H1 (cell line): ENCODE measurements at regions not wholly inside any gene's neighbourhood (a gene's known extent, or its start where the extent isn't known, plus 50 kb on each side); places are given as distances from the start of the nearest gene placed in this dataset.

Source experiments
- CTCF ChIA-PET: fragments of 300-600 bp; sonication (Branson Sonifier 250); formaldehyde crosslinking; loops from one replicate; lab custom pipeline; 2021; ENCODE audit not compliant: partially characterized antibody; lab: Charles Lee
- POLR2A ChIA-PET: fragments of 300-600 bp; sonication (Branson Sonifier 250); formaldehyde crosslinking; loops from one replicate; lab custom pipeline; 2021; ENCODE audit warnings: inconsistent platforms; ENCODE audit not compliant: partially characterized antibody; lab: Charles Lee
- DNase-seq, 2 experiments: peaks; one replicate each; pipeline versions ENCODE4 v3.0.0 to v3.0.0-alpha.2; 2010 to 2022; ENCODE audit warnings: low spot score in 2 of 2, low read depth in 1 of 2, mixed read lengths in 1 of 2
- FAIRE-seq: peaks from 2 replicates; lab custom pipeline; 2011; peaks lifted over from hg19 to GRCh38; lab: Jason Lieb, UNC
- H2AFZ ChIP-seq: 2 replicates; pipeline ENCODE4 v1.8.1; 2012; ENCODE audit warnings: low read length, inconsistent platforms
- H2AK5ac ChIP-seq: 2 replicates; pipeline ENCODE4 v1.6.1; 2013; ENCODE audit warnings: low read depth, low read length
- H2BK120ac ChIP-seq: replicated peaks from 2 replicates; pipeline ENCODE3; 2013; ENCODE audit warnings: low read depth, low read length, inconsistent platforms
- H2BK12ac ChIP-seq: 2 replicates; pipeline ENCODE4 v1.6.1; 2013; ENCODE audit warnings: low read depth, low read length
- H2BK15ac ChIP-seq: 2 replicates; pipeline ENCODE4 v1.6.1; 2013; ENCODE audit warnings: low read length
- H2BK20ac ChIP-seq: 2 replicates; pipeline ENCODE4 v1.6.1; 2013; ENCODE audit warnings: low read length
- H2BK5ac ChIP-seq: 2 replicates; pipeline ENCODE4 v1.6.1; 2013; ENCODE audit warnings: low read depth, low read length
- H3K14ac ChIP-seq: 2 replicates; pipeline ENCODE4 v1.6.1; 2013; ENCODE audit warnings: inconsistent platforms; ENCODE audit not compliant: insufficient read length
- H3K18ac ChIP-seq: 2 replicates; pipeline ENCODE4 v1.6.1; 2013; ENCODE audit warnings: low read length; ENCODE audit errors: extremely low read depth
- H3K23ac ChIP-seq: 2 replicates; pipeline ENCODE4 v1.6.1; 2013; ENCODE audit warnings: inconsistent platforms; ENCODE audit not compliant: insufficient read length
- H3K23me2 ChIP-seq: 2 replicates; pipeline ENCODE4 v1.6.1; 2013; ENCODE audit warnings: low read depth, low read length
- H3K27ac ChIP-seq: 2 replicates; pipeline ENCODE4 v1.6.1; 2011; ENCODE audit warnings: low read depth, low read length, inconsistent platforms
- H3K27me3 ChIP-seq, 4 experiments: replicated peaks in 1 of 4; 1 replicate in 1 of 4; 2 replicates in 3 of 4; pipeline versions ENCODE4 v1.6.1 to v1.8.1; 2011 to 2013; ENCODE audit warnings: low read length in 3 of 4, mild to moderate bottlenecking in 3 of 4, inconsistent platforms in 2 of 4, mixed read lengths in 2 of 4, moderate library complexity in 1 of 4; ENCODE audit not compliant: control insufficient read depth in 3 of 4, insufficient read depth in 3 of 4; ENCODE audit errors: extremely low read depth in 1 of 4
- H3K36me3 ChIP-seq, 4 experiments: 2 replicates each; pipeline versions ENCODE4 v1.6.1 to v1.8.1; 2011 to 2013; ENCODE audit warnings: mild to moderate bottlenecking in 4 of 4, low read length in 3 of 4, moderate library complexity in 2 of 4, control low read depth in 1 of 4, inconsistent platforms in 1 of 4; ENCODE audit not compliant: insufficient read depth in 4 of 4, control insufficient read depth in 2 of 4
- H3K4ac ChIP-seq: replicated peaks from 2 replicates; pipeline ENCODE3; 2013; ENCODE audit warnings: low read length, low read depth, mixed read lengths, inconsistent platforms; ENCODE audit not compliant: insufficient read length
- H3K4me1 ChIP-seq, 4 experiments: replicated peaks in 1 of 4; 1 replicate in 1 of 4; 2 replicates in 3 of 4; pipeline versions ENCODE4 v1.6.1 to v1.8.1; 2011 to 2013; ENCODE audit warnings: low read length in 3 of 4, inconsistent platforms in 2 of 4, mixed read lengths in 1 of 4; ENCODE audit not compliant: insufficient read depth in 4 of 4, control insufficient read depth in 3 of 4
- H3K4me2 ChIP-seq, 2 experiments: 2 replicates each; pipeline versions ENCODE4 v1.6.1 to v1.8.1; 2011 to 2013; ENCODE audit warnings: low read depth in 2 of 2, low read length in 2 of 2, control low read depth in 1 of 2, inconsistent platforms in 1 of 2, mild to moderate bottlenecking in 1 of 2; ENCODE audit not compliant: insufficient read depth in 1 of 2
- H3K4me3 ChIP-seq, 4 experiments: fragments of 200-600, 300-600 bp in 1 of 4; sonication (generic), shearing (Covaris generic), sonication (Bioruptor Twin) in 1 of 4; 2 replicates each; pipeline versions ENCODE4 v1.5.1 to v1.8.1; 2011 to 2016; ENCODE audit warnings: low read length in 4 of 4, low read depth in 3 of 4, control low read depth in 2 of 4, inconsistent platforms in 2 of 4, mild to moderate bottlenecking in 2 of 4, mixed read lengths in 1 of 4, moderate library complexity in 1 of 4; ENCODE audit not compliant: insufficient read depth in 2 of 4; ENCODE audit errors: extremely low read depth in 1 of 4
- H3K56ac ChIP-seq: replicated peaks from 2 replicates; pipeline ENCODE3; 2013; ENCODE audit warnings: low read depth, mild to moderate bottlenecking, mixed read lengths, low read length, inconsistent platforms; ENCODE audit not compliant: insufficient read length
- H3K79me1 ChIP-seq: 2 replicates; pipeline ENCODE4 v1.6.1; 2013; ENCODE audit warnings: low read depth, low read length, control low read depth
- H3K79me2 ChIP-seq, 2 experiments: 2 replicates each; pipeline versions ENCODE4 v1.6.1 to v1.8.1; 2012 to 2013; ENCODE audit warnings: low read length in 2 of 2, mild to moderate bottlenecking in 2 of 2, inconsistent platforms in 1 of 2; ENCODE audit not compliant: insufficient read depth in 2 of 2, control insufficient read depth in 1 of 2
- H3K9ac ChIP-seq, 4 experiments: replicated peaks in 1 of 4; 1 replicate in 1 of 4; 2 replicates in 3 of 4; pipeline versions ENCODE4 v1.6.1 to v1.8.1; 2011 to 2013; ENCODE audit warnings: low read depth in 3 of 4, low read length in 3 of 4, control low read depth in 2 of 4, mild to moderate bottlenecking in 2 of 4, moderate library complexity in 2 of 4, inconsistent platforms in 1 of 4; ENCODE audit errors: extremely low read depth in 1 of 4
- H3K9me3 ChIP-seq, 2 experiments: 2 replicates each; pipeline versions ENCODE4 v1.6.1 to v1.8.1; 2012 to 2013; ENCODE audit warnings: mild to moderate bottlenecking in 2 of 2, moderate library complexity in 2 of 2, control low read depth in 1 of 2, inconsistent platforms in 1 of 2, low read depth in 1 of 2, low read length in 1 of 2, mixed read lengths in 1 of 2; ENCODE audit not compliant: insufficient read depth in 2 of 2
- H4K20me1 ChIP-seq, 2 experiments: replicated peaks in 1 of 2; 2 replicates each; pipeline versions ENCODE3 to v1.8.1; 2011 to 2013; ENCODE audit warnings: inconsistent platforms in 2 of 2, low read length in 2 of 2, mild to moderate bottlenecking in 1 of 2; ENCODE audit not compliant: insufficient read depth in 2 of 2, control insufficient read depth in 1 of 2
- H4K5ac ChIP-seq: 2 replicates; pipeline ENCODE4 v1.6.1; 2013; ENCODE audit warnings: low read length, low read depth, mixed read lengths, inconsistent platforms; ENCODE audit not compliant: insufficient read length
- H4K8ac ChIP-seq: 2 replicates; pipeline ENCODE4 v1.8.0; 2013; ENCODE audit warnings: mild to moderate bottlenecking, moderate library complexity, low read length, inconsistent platforms; ENCODE audit not compliant: insufficient read depth; ENCODE audit errors: extremely low read depth
- H4K91ac ChIP-seq: replicated peaks from 2 replicates; pipeline ENCODE3; 2013; ENCODE audit warnings: low read length, mixed read lengths, inconsistent platforms; ENCODE audit not compliant: insufficient read length
- CREB1 ChIP-seq: IDR thresholded peaks from 2 replicates; pipeline ENCODE4 v1.6.1; 2012; ENCODE audit warnings: inconsistent platforms
- HDAC2 ChIP-seq, 2 experiments: fragments of 300-600 bp in 1 of 2; sonication (generic) in 1 of 2; IDR thresholded peaks; 2 replicates each; pipeline ENCODE4 v1.6.1; 2011 to 2012; ENCODE audit warnings: low read depth in 2 of 2, low read length in 2 of 2, mild to moderate bottlenecking in 2 of 2, moderate library complexity in 2 of 2, borderline replicate concordance in 1 of 2, inconsistent platforms in 1 of 2
- WGBS, 2 experiments: shearing (Covaris generic) in 1 of 2; methylation state at CpG; one replicate each; pipeline versions ENCODE4 v1.1.6 to v1.1.7; 2013 to 2015; ENCODE audit warnings: low lambda C conversion rate in 2 of 2, mixed read lengths in 2 of 2, inconsistent platforms in 1 of 2, low coverage in 1 of 2, missing lambda C conversion rate in 1 of 2; ENCODE audit not compliant: insufficient replicate concordance in 2 of 2, insufficient coverage in 1 of 2, insufficient read length in 1 of 2; ENCODE audit errors: extremely low coverage in 1 of 2, missing lambda C conversion rate in 1 of 2; 5-methylcytosine and 5-hydroxymethylcytosine counted together

- DNase-seq = no peak
- no peaks in the 10 kb centered on the region for H3K36me3 ChIP-seq
- CTCF ChIA-PET = no interaction called here
Measured at GRCh38 chr18:22066083-22066485, 103.3 kb upstream of the GATA6 start.

More at GRCh38 chr18:22066083-22066485, 103.3 kb upstream of the GATA6 start:
- H3K4me2 ChIP-seq = no peak overlapping the region
- no peak overlapping the region for H3K56ac ChIP-seq
- no peaks in the 10 kb centered on the region for H3K79me2 ChIP-seq
- H4K91ac ChIP-seq = no peak overlapping the region
- H4K8ac ChIP-seq = no peak overlapping the region
- FAIRE-seq = no peak
- H3K18ac ChIP-seq = no peak overlapping the region
- H3K27me3 ChIP-seq = no peaks in the 10 kb centered on the region
- H4K5ac ChIP-seq = no peak overlapping the region
- no peak overlapping the region for H3K27ac ChIP-seq
- H3K4me3 ChIP-seq = no peak overlapping the region
- no peaks in the 10 kb centered on the region for H3K9me3 ChIP-seq
- H3K79me1 ChIP-seq = no peaks in the 10 kb centered on the region
- H3K14ac ChIP-seq = no peak overlapping the region
- H2AFZ ChIP-seq = no peak overlapping the region
- no peak overlapping the region for H2BK5ac ChIP-seq
- no peak overlapping the region for H3K9ac ChIP-seq
- H3K4me1 ChIP-seq = no peaks in the 10 kb centered on the region
- H4K20me1 ChIP-seq = no peaks in the 10 kb centered on the region
- no peak overlapping the region for H2BK12ac ChIP-seq
- H2BK20ac ChIP-seq = no peak overlapping the region
- no peak overlapping the region for H3K23ac ChIP-seq
- H2AK5ac ChIP-seq = no peak overlapping the region
- no peak overlapping the region for H2BK120ac ChIP-seq
- H2BK15ac ChIP-seq = no peak overlapping the region
- 85% methylated on average over 5 of the region's 9 CpGs; no CpG with 5 or more reads in 1 of the 2 experiments for WGBS, 2 experiments
- no peak for TF ChIP-seq CREB1
- no peak for TF ChIP-seq HDAC2 (IDR thresholded peaks at IDR 0.05; ENCODE audit: borderline replicate concordance in 1 of 2, low read depth in 2 of 2, low read length in 2 of 2)
- POLR2A ChIA-PET = no interaction called here
- H3K23me2 ChIP-seq = no peaks in the 10 kb centered on the region
- no peak overlapping the region for H3K4ac ChIP-seq
